Right ventricle myocardium superior (tissue), 1 donor: ENCODE measurements at regions not wholly inside any gene's neighbourhood (a gene's known extent, or its start where the extent isn't known, plus 50 kb on each side); places are given as distances from the start of the nearest gene placed in this dataset.

Experiments
- ATAC-seq: fragments of 200-7000 bp; cut with Tn5 transposase; one replicate; pipeline ENCODE4 v1.9.1; 2020; ENCODE audit warnings: mild to moderate bottlenecking; ENCODE audit not compliant: poor library complexity
- DNase-seq: peaks from one replicate; pipeline ENCODE4 v3.0.0-alpha.2; 2020
- intact Hi-C: fragments of 100-400 bp; cut with DNase I; formaldehyde crosslinking; loops from one replicate; pipeline ENCODE4 v1.11.2; 2022
- donor health status: DM: no; HTN: yes; CAD: no; lungs with severe emphysema.

DNA sequence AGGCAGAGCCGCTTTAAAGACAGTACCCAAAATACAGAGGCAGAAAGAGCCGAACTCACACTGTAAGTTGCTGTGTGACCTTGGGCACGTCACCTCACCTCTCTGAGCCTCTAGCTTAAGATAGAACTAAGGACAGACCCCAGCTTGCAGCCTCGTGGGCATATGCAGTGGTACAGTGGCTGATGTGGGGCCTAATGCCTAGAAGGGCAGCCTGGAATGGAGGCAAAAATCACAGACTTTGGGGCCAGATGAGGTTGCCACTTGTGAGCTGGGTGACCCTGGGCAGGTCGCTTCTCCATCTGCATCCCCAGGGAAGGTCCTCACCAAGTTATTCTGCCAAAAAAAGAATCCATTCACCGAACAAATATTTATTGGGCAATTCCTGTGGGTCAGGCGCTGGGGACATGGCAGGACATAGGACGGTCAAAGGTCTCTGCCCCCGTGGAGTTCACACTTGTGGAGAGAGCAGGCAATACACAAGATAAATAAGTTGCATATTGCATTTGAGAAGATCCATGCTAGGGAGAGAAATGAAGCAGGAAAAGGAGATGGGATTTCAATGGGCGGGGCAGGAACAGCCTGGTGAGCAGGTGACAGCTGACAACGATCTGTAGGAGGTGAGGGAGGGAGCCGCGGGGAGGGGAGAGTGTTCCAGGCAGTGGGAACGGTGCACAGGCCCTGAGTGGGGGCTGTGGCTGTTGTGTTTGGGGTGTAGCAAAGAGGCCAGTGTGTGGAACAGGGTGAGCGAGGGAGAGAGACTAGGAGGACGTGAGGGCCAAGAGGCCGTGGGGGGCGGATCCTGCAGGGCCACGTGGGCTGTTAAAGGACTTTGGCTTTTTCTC, 115.2 kb downstream of the CEBPB start:
- ATAC-seq = no peak
- DNase-seq = peak; percentile 63
- intact Hi-C loops = loop anchor here (10.0 kb wide), 1 partner anchor 149 kb away; no protein-coding TSS in a partner anchor

GRCh38 chr20:50306478-50307423, 116.1 kb downstream of the CEBPB start:
- DNase-seq = no peak
- ATAC-seq = no peak
- intact Hi-C loops = loop anchor here (10.0 kb wide), 1 partner anchor 148 kb away; no protein-coding TSS in a partner anchor

GRCh38 chr20:50308166-50308512, 117.5 kb downstream of the CEBPB start:
- DNase-seq (no peak), ATAC-seq (no peak)
- intact Hi-C loops = loop anchor here (10.0 kb wide), 1 partner anchor 147 kb away; no protein-coding TSS in a partner anchor

DNA sequence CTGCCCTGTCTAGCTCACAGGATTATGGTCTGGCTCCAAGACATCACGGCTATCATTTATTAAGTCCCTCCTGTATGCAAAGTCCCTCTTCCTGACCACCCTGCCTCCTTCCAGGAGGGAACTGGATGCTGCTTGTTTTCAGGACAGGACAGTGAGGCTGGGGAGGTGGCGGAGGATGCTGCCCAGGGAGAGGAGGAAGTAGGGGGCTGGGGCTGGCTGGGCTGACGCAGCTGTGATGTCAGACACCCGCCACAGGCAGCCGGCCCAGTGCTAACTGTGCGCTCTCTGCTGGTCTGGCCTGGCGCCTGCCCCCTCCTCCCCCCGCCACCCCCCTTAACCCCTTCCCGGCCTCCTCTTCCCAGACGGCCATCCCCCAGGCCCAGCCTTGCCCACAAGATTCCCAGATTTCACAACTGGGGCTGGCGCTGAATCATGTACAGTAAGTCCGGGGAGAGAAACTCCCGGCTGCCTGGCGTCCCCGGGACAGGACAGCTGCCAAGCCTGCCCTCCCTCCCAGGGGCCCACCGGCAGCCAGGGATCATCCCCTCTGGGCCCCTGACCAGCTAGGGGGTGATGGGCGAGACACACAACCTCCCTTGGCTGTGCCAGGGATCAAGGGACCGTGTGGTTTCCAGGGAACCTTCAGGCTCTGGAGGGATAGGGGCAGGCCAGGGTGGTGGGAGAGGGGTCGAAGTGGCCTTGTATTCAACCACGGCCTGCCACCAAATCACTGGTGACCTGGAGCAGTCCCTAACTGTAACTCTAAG, 118.1 kb downstream of the CEBPB start:
- peak; percentile 94 for DNase-seq
- ATAC-seq = peak; percentile 72
- intact Hi-C loops = loop anchor here (10.0 kb wide), 1 partner anchor 146 kb away; no protein-coding TSS in a partner anchor

DNA sequence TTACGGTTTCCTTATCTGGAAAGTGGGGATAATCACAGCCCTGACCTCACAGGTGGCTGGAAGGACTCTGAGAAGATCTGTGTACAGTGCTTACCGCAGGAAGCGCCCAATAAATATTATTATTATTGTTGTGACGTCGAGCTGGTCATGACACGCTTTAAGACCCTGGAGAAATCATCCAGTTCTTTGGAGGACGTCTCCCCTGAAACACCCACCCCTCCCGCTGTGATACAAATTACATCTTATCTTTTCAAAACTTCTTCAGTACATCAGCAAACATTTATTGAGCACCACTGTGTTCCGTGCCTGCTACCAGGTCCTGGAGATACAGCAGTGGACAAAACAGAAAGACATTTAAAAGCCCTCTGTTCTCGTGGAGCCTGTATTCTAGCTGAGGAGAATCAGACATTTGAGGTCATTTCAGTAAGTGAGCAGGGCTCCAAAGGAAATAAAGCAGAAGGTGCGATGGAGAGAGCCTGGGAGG, 118.7 kb downstream of the CEBPB start:
- ATAC-seq (no peak), DNase-seq (no peak)
- intact Hi-C loops = loop anchor here (10.0 kb wide), 1 partner anchor 145 kb away; no protein-coding TSS in a partner anchor

GRCh38 chr20:50309764-50310672, 119.4 kb downstream of the CEBPB start:
- intact Hi-C loops = loop anchor here (10.0 kb wide), 1 partner anchor 145 kb away; no protein-coding TSS in a partner anchor
- DNase-seq = no peak
- no peak for ATAC-seq

DNA sequence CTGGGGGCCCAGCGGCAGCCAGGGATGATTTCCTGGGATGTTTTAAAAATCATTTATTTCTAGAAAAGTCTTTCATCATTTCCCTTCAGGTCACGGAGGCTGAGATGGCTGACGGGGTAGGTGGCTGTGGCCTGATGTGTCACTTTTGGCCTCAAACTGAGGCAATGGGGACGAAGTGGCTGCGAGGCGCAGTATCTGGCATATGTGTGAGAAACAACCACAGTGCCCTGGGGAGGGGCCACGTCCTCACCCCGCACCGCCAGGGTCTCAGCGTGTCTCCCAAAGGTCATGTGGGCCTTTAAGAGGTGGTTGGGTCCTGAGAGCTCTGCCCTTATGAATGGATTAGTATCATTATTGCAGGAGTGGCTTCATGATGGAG, 120.0 kb downstream of the CEBPB start:
- intact Hi-C loops = no loop called here
- ATAC-seq (no peak), DNase-seq (no peak)

GRCh38 chr20:50311308-50312001, 120.8 kb downstream of the CEBPB start:
- ATAC-seq = no peak
- intact Hi-C loops = no loop called here
- DNase-seq = no peak

DNA sequence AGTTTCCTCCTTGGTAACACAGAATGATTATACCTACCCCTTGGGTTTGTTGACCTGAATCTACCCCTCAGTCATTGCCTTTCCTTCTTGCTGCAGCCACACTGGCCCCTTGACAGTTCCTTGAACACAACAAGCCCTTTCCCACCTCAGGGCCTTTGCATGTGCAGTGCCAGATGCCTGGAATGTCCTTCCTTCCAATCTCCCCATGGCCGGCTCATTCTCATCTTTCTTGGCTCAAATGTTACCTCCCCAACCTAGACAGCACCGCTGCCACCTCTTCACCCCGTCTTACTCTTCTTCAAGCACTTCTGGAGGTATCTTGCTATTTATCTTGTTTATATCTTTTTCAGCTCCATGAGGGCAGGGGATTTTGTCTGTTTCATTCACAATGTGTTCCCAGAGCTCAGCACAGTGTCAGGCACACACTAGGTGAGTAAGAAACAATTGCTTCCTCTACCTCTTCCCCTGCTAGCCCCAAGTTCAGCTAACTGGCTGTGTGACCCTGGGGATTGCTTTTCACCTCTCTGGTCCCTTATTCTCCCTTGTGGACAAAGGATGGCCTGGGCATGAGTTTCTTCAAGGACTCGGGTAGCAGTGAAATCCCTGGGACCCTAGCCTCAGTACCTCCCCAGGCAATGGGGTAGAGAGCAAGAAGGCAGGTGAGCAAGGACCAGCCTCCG, 121.5 kb downstream of the CEBPB start:
- intact Hi-C loops = no loop called here
- DNase-seq (no peak), ATAC-seq (no peak)

GRCh38 chr20:50312682-50313521, 122.3 kb downstream of the CEBPB start:
- peak; percentile 83 for DNase-seq
- intact Hi-C loops = no loop called here
- ATAC-seq = peak; percentile 41

GRCh38 chr20:50313522-50313820, 122.8 kb downstream of the CEBPB start:
- no peak for ATAC-seq
- intact Hi-C loops = no loop called here
- no peak for DNase-seq

DNA sequence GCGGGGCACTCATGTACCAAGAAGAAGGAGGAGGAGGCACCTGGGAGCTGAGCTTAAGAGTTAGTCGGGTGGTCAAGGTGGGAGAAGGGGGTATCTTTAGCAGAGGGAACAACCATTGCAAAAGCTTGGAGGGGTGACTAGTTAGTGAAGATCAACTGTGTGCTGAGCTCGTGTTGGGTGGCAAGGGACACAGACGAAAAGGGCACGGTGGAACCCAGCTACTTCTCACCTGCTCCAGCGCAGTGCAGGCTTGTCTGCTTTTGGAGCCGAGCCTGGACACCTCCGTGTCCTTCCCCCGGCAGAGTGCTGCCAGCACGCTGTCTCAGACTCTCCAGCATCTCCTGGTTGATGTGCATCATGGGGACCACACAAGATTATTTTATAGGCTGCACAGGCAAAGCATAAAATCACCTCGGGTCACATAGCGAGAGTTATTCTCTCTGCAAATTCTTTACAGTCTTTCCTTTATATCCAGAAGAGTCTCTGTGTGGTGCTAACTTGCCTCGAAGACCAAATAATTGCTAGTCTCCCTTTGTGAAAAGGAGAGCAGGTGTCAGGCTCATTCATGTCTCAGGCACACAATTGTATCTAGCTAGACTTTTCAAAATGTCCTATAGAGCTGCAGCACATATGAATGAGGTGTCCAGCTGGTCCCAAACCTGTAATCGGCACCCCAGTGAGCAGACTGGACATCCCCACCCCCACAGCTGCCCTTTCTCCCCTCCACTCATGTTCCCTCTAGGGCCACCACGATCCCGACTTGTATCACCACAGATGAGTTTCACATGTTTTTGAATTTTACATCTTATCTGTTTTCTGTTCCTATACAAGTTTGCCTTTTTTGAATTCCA, 123.4 kb downstream of the CEBPB start:
- DNase-seq (no peak), ATAC-seq (no peak)
- intact Hi-C loops = no loop called here

- DNase-seq (no peak), ATAC-seq (no peak)
- intact Hi-C loops = no loop called here
Measured at GRCh38 chr20:50314678-50315335, 124.2 kb downstream of the CEBPB start.
